ES-I3 (cell line): ENCODE measurements at regions not wholly inside any gene's neighbourhood (a gene's known extent, or its start where the extent isn't known, plus 50 kb on each side); places are given as distances from the start of the nearest gene placed in this dataset.
"Not testable (repeated sequence)": the region's sequence is repeated elsewhere in the genome, so short reads cannot be mapped to it uniquely, and the experiment has no call there.

Experiments
- H3K36me3 ChIP-seq: 2 replicates; pipeline ENCODE4 v1.6.1; 2013; ENCODE audit warnings: mild to moderate bottlenecking, low read length, control low read depth, moderate library complexity; ENCODE audit not compliant: insufficient read depth
- H3K4me1 ChIP-seq: 2 replicates; pipeline ENCODE4 v1.6.1; 2013; ENCODE audit warnings: mild to moderate bottlenecking, control low read depth, low read length; ENCODE audit not compliant: insufficient read depth
- H3K9ac ChIP-seq: 2 replicates; pipeline ENCODE4 v1.6.1; 2013; ENCODE audit warnings: low read depth, mild to moderate bottlenecking, low read length, moderate library complexity
- H3K9me3 ChIP-seq: 2 replicates; pipeline ENCODE4 v1.6.1; 2013; ENCODE audit warnings: mild to moderate bottlenecking, low read length, moderate library complexity; ENCODE audit not compliant: control insufficient read depth, insufficient read depth

- H3K9me3 ChIP-seq: no peaks in the 10 kb centered on the region
- H3K36me3 ChIP-seq: no peaks in the 10 kb centered on the region
- no peaks in the 10 kb centered on the region for H3K4me1 ChIP-seq
- H3K9ac ChIP-seq: no peak overlapping the region
Observed at GRCh38 chr2:21895200-21895599, 771.4 kb downstream of the TDRD15 start.

GRCh38 chr2:21908712-21909380 lies 785.1 kb downstream of the TDRD15 start:
- not testable (repeated sequence) for H3K36me3 ChIP-seq, H3K4me1 ChIP-seq, H3K9ac ChIP-seq, H3K9me3 ChIP-seq

DNA sequence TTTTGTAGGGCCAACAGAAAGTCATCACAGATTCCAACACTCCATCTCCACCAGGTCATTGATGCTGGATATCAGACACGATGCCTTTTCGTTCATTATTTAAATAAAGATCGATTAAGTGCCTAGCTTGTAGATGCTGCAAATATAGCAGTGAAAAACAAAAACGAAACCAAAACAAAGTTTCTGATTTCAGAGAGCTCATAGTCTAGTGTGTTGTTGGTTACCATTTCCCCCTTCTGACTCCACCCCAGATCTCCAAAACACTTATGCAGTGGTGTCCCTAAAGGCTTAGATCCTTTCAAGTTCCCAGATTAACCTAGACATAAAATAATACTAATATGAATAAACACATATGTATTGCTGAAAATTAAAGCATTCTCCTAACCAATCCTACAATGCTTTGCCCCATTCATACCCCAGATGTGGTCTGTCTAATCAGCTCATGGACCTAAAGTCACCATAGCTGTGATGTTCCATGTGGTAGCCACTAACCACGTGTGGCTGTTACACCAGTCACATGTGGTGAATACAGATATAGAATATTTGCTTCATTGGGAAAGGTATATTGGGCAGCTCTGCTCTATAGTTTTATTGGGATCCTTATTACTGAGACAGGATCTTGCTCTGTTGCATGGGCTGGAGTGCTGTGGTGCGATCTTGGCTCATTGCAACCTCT lies 787.2 kb downstream of the TDRD15 start:
- H3K9me3 ChIP-seq: no peaks in the 10 kb centered on the region
- no peaks in the 10 kb centered on the region for H3K36me3 ChIP-seq
- no peak overlapping the region for H3K9ac ChIP-seq
- no peaks in the 10 kb centered on the region for H3K4me1 ChIP-seq

- Histone ChIP-seq H3K9ac (no peak overlapping the region), H3K36me3 (no peaks in the 10 kb centered on the region), H3K9me3 (no peaks in the 10 kb centered on the region), H3K4me1 (no peaks in the 10 kb centered on the region)
Observed at GRCh38 chr2:21912405-21912804, 788.6 kb downstream of the TDRD15 start.

GRCh38 chr2:21915201-21915600 lies 791.4 kb downstream of the TDRD15 start:
- no peaks in the 10 kb centered on the region for H3K36me3 ChIP-seq
- no peak overlapping the region for H3K9ac ChIP-seq
- H3K4me1 ChIP-seq: no peaks in the 10 kb centered on the region
- H3K9me3 ChIP-seq: no peaks in the 10 kb centered on the region

- Histone ChIP-seq H3K9me3 (no peaks in the 10 kb centered on the region), H3K36me3 (no peaks in the 10 kb centered on the region), H3K4me1 (no peaks in the 10 kb centered on the region), H3K9ac (no peak overlapping the region)
Observed at GRCh38 chr2:21916934-21917522, 793.3 kb downstream of the TDRD15 start.

- no peak overlapping the region for H3K9ac ChIP-seq
- H3K9me3 ChIP-seq: no peaks in the 10 kb centered on the region; the same call in 1 of the 2 replicates
- no peaks in the 10 kb centered on the region for H3K4me1 ChIP-seq
- H3K36me3 ChIP-seq: no peaks in the 10 kb centered on the region
Observed at GRCh38 chr2:21920721-21921120, 797.0 kb downstream of the TDRD15 start.

GRCh38 chr2:21924640-21925285 lies 801.0 kb downstream of the TDRD15 start:
- no peaks in the 10 kb centered on the region for H3K4me1 ChIP-seq
- no peaks in the 10 kb centered on the region for H3K36me3 ChIP-seq
- no peaks in the 10 kb centered on the region; the same call in 1 of the 2 replicates for H3K9me3 ChIP-seq
- H3K9ac ChIP-seq: no peak overlapping the region

DNA sequence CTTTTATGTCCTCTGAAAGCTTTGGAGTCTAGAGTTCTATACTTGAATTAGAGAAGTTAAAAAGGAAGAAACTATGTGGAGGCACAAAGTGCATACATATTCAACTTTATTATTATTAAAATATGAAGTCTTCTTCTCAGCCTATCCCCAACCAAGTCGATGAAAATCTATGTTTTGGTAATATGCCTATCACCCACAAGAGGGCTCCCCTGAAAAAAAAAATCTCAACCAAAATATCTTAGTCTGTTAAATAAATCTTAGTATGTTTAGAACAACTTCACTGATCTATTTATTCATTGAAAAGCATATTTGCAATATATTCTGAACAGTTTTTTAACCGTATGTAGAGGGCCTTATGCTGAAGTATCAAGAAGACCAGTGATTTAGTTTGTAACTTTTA lies 804.5 kb downstream of the TDRD15 start:
- H3K36me3 ChIP-seq: no peaks in the 10 kb centered on the region
- H3K9me3 ChIP-seq: no peaks in the 10 kb centered on the region; the same call in 1 of the 2 replicates
- no peak overlapping the region for H3K9ac ChIP-seq
- H3K4me1 ChIP-seq: no peaks in the 10 kb centered on the region

- no peaks in the 10 kb centered on the region; the same call in 1 of the 2 replicates for H3K9me3 ChIP-seq
- no peaks in the 10 kb centered on the region for H3K36me3 ChIP-seq
Observed at GRCh38 chr2:21930226-21930625, 806.5 kb downstream of the TDRD15 start.

GRCh38 chr2:21939967-21940366 lies 816.2 kb downstream of the TDRD15 start:
- Histone ChIP-seq H3K9ac (no peak overlapping the region), H3K9me3 (no peaks in the 10 kb centered on the region), H3K36me3 (no peaks in the 10 kb centered on the region), H3K4me1 (no peaks in the 10 kb centered on the region)

More at GRCh38 chr2:21930226-21930625, 806.5 kb downstream of the TDRD15 start:
- Histone ChIP-seq H3K4me1 (no peaks in the 10 kb centered on the region), H3K9ac (no peak overlapping the region)

DNA sequence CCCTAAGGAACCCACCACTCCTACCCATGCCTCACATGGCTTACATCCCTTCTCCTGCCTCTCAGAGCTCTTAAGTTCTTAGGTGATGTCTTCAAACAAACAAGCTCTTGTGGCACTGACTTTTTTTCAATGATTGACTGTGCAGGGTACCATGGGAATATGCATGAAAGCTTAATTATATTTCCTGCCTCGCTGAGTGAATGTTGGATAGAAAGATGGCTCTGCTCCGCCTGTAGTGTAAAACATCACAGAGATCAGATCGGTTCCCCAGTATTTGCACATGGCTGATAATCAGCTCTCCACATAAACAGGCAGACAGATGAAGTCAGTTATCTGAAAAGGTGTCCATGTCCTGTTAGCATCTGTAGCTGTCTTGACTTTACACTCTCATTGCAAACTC lies 820.8 kb downstream of the TDRD15 start:
- H3K9ac ChIP-seq: no peak overlapping the region
- no peaks in the 10 kb centered on the region for H3K9me3 ChIP-seq
- no peaks in the 10 kb centered on the region for H3K36me3 ChIP-seq
- H3K4me1 ChIP-seq: no peaks in the 10 kb centered on the region

- H3K9ac ChIP-seq: no peak overlapping the region
- H3K4me1 ChIP-seq: no peaks in the 10 kb centered on the region
- no peaks in the 10 kb centered on the region for H3K9me3 ChIP-seq
- no peaks in the 10 kb centered on the region for H3K36me3 ChIP-seq
Observed at GRCh38 chr2:21945658-21946057, 821.9 kb downstream of the TDRD15 start.

DNA sequence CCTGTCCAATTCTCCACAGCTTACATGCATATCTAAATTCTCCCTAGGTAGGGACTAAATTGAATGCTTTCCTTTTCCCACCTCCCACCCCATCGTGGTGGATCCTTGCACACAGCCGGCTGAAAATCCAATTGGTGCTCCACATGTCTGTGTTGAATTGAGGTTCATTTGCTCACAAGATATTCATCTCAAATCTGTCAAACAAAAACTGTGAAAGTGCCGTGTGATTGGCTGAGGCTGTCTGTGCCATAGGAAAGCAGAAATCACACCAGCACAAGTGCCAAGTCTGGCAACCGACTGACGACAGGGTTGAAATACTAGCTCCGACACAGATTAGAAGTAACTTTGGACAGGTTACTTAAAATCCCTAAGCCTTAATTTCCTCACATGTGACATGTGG lies 823.3 kb downstream of the TDRD15 start:
- H3K9ac ChIP-seq: no peak overlapping the region
- H3K36me3 ChIP-seq: no peaks in the 10 kb centered on the region
- no peaks in the 10 kb centered on the region for H3K9me3 ChIP-seq
- no peaks in the 10 kb centered on the region for H3K4me1 ChIP-seq
